ENCODE measurements at regions not wholly inside any gene's neighbourhood (a gene's known extent, or its start where the extent isn't known, plus 50 kb on each side); places are given as distances from the start of the nearest gene placed in this dataset.

- no peaks in the 10 kb centered on the region for H3K27me3 ChIP-seq (ENCODE audit: control insufficient read depth, insufficient read depth, low read length)
- H3K9me3 ChIP-seq (replicated peaks; ENCODE audit: low read length), result no peaks in the 10 kb centered on the region
- no peak overlapping the region for H3K9ac ChIP-seq (ENCODE audit: low read depth, low read length)
- no peak overlapping the region for H3K4me2 ChIP-seq (ENCODE audit: low read length)
- no peak overlapping the region for H3K4me3 ChIP-seq (ENCODE audit: low read length)
- H3K4me1 ChIP-seq (ENCODE audit: control insufficient read depth, insufficient read depth, low read length), result peaks cover 3% of the 10 kb centered on the region
- H3K36me3 ChIP-seq (ENCODE audit: insufficient read depth, low read length), result no peaks in the 10 kb centered on the region
These were observed 87.8 kb upstream of the EEA1 start for GRCh38 chr12:93016752-93017350.

GRCh38 chr12:93018610-93019009, 89.5 kb upstream of the EEA1 start:
- Histone ChIP-seq H3K4me1 (ENCODE audit: control insufficient read depth, insufficient read depth, low read length) (peaks cover 7% of the 10 kb centered on the region), H3K27me3 (ENCODE audit: control insufficient read depth, insufficient read depth, low read length) (no peaks in the 10 kb centered on the region), H3K36me3 (ENCODE audit: insufficient read depth, low read length) (no peaks in the 10 kb centered on the region), H3K4me3 (ENCODE audit: low read length) (no peak overlapping the region), H3K9ac (ENCODE audit: low read depth, low read length) (no peak overlapping the region), H3K4me2 (ENCODE audit: low read length) (no peak overlapping the region), H3K9me3 (replicated peaks; ENCODE audit: low read length) (no peaks in the 10 kb centered on the region)

GRCh38 chr12:93019212-93019927, 90.3 kb upstream of the EEA1 start:
- peaks cover 7% of the 10 kb centered on the region for H3K4me1 ChIP-seq (ENCODE audit: control insufficient read depth, insufficient read depth, low read length)
- no peaks in the 10 kb centered on the region for H3K9me3 ChIP-seq (replicated peaks; ENCODE audit: low read length)
- no peaks in the 10 kb centered on the region for H3K36me3 ChIP-seq (ENCODE audit: insufficient read depth, low read length)
- H3K27me3 ChIP-seq (ENCODE audit: control insufficient read depth, insufficient read depth, low read length), result no peaks in the 10 kb centered on the region
- no peak overlapping the region for H3K4me3 ChIP-seq (ENCODE audit: low read length)
- H3K4me2 ChIP-seq (ENCODE audit: low read length), result no peak overlapping the region
- no peak overlapping the region for H3K9ac ChIP-seq (ENCODE audit: low read depth, low read length)

- H3K27me3 ChIP-seq (ENCODE audit: control insufficient read depth, insufficient read depth, low read length), result no peaks in the 10 kb centered on the region
- no peak overlapping the region for H3K9ac ChIP-seq (ENCODE audit: low read depth, low read length)
- no peaks in the 10 kb centered on the region for H3K9me3 ChIP-seq (replicated peaks; ENCODE audit: low read length)
- no peak overlapping the region for H3K4me3 ChIP-seq (ENCODE audit: low read length)
- no peaks in the 10 kb centered on the region for H3K36me3 ChIP-seq (ENCODE audit: insufficient read depth, low read length)
- H3K4me2 ChIP-seq (ENCODE audit: low read length), result no peak overlapping the region
- peaks cover 7% of the 10 kb centered on the region for H3K4me1 ChIP-seq (ENCODE audit: control insufficient read depth, insufficient read depth, low read length)
These were observed 91.0 kb upstream of the EEA1 start for GRCh38 chr12:93019975-93020630.

- Histone ChIP-seq H3K4me1 (ENCODE audit: control insufficient read depth, insufficient read depth, low read length) (peaks cover 5% of the 10 kb centered on the region), H3K4me2 (ENCODE audit: low read length) (no peak overlapping the region), H3K36me3 (ENCODE audit: insufficient read depth, low read length) (no peaks in the 10 kb centered on the region), H3K27me3 (ENCODE audit: control insufficient read depth, insufficient read depth, low read length) (no peaks in the 10 kb centered on the region), H3K4me3 (ENCODE audit: low read length) (no peak overlapping the region), H3K9ac (ENCODE audit: low read depth, low read length) (no peak overlapping the region), H3K9me3 (replicated peaks; ENCODE audit: low read length) (no peaks in the 10 kb centered on the region)
These were observed 91.8 kb upstream of the EEA1 start for GRCh38 chr12:93020631-93021597.

- no peak overlapping the region for H3K9ac ChIP-seq (ENCODE audit: low read depth, low read length)
- no peaks in the 10 kb centered on the region for H3K27me3 ChIP-seq (ENCODE audit: control insufficient read depth, insufficient read depth, low read length)
- peaks cover 3% of the 10 kb centered on the region for H3K4me1 ChIP-seq (ENCODE audit: control insufficient read depth, insufficient read depth, low read length)
- no peaks in the 10 kb centered on the region for H3K9me3 ChIP-seq (replicated peaks; ENCODE audit: low read length)
- no peak overlapping the region for H3K4me2 ChIP-seq (ENCODE audit: low read length)
- no peaks in the 10 kb centered on the region for H3K36me3 ChIP-seq (ENCODE audit: insufficient read depth, low read length)
- H3K4me3 ChIP-seq (ENCODE audit: low read length), result no peak overlapping the region
These were observed 93.7 kb upstream of the EEA1 start for GRCh38 chr12:93022603-93023340.

- Histone ChIP-seq H3K4me2 (ENCODE audit: low read length) (no peak overlapping the region), H3K9me3 (replicated peaks; ENCODE audit: low read length) (no peaks in the 10 kb centered on the region), H3K4me3 (ENCODE audit: low read length) (no peak overlapping the region), H3K27me3 (ENCODE audit: control insufficient read depth, insufficient read depth, low read length) (no peaks in the 10 kb centered on the region), H3K36me3 (ENCODE audit: insufficient read depth, low read length) (no peaks in the 10 kb centered on the region), H3K4me1 (ENCODE audit: control insufficient read depth, insufficient read depth, low read length) (peaks cover 3% of the 10 kb centered on the region), H3K9ac (ENCODE audit: low read depth, low read length) (no peak overlapping the region)
These were observed 96.3 kb upstream of the EEA1 start for GRCh38 chr12:93025145-93026103.

GRCh38 chr12:93027041-93027440, 97.9 kb upstream of the EEA1 start:
- Histone ChIP-seq H3K27me3 (ENCODE audit: control insufficient read depth, insufficient read depth, low read length) (no peaks in the 10 kb centered on the region), H3K9ac (ENCODE audit: low read depth, low read length) (no peak overlapping the region), H3K4me3 (ENCODE audit: low read length) (no peak overlapping the region), H3K4me2 (ENCODE audit: low read length) (no peak overlapping the region), H3K4me1 (ENCODE audit: control insufficient read depth, insufficient read depth, low read length) (peaks cover 3% of the 10 kb centered on the region), H3K9me3 (replicated peaks; ENCODE audit: low read length) (no peaks in the 10 kb centered on the region), H3K36me3 (ENCODE audit: insufficient read depth, low read length) (no peaks in the 10 kb centered on the region)

GRCh38 chr12:93029091-93029490, 100.0 kb upstream of the EEA1 start:
- no peak overlapping the region for H3K4me3 ChIP-seq (ENCODE audit: low read length)
- no peak overlapping the region for H3K4me2 ChIP-seq (ENCODE audit: low read length)
- H3K27me3 ChIP-seq (ENCODE audit: control insufficient read depth, insufficient read depth, low read length), result peaks cover under 1% of the 10 kb centered on the region
- H3K9ac ChIP-seq (ENCODE audit: low read depth, low read length), result no peak overlapping the region
- no peaks in the 10 kb centered on the region for H3K36me3 ChIP-seq (ENCODE audit: insufficient read depth, low read length)
- H3K4me1 ChIP-seq (ENCODE audit: control insufficient read depth, insufficient read depth, low read length), result no peaks in the 10 kb centered on the region
- H3K9me3 ChIP-seq (replicated peaks; ENCODE audit: low read length), result no peaks in the 10 kb centered on the region

GRCh38 chr12:93031028-93031427, 101.9 kb upstream of the EEA1 start:
- H3K27me3 ChIP-seq (ENCODE audit: control insufficient read depth, insufficient read depth, low read length), result peaks cover 12% of the 10 kb centered on the region
- no peaks in the 10 kb centered on the region for H3K4me1 ChIP-seq (ENCODE audit: control insufficient read depth, insufficient read depth, low read length)
- H3K4me2 ChIP-seq (ENCODE audit: low read length), result no peak overlapping the region
- no peaks in the 10 kb centered on the region for H3K9me3 ChIP-seq (replicated peaks; ENCODE audit: low read length)
- H3K4me3 ChIP-seq (ENCODE audit: low read length), result no peak overlapping the region
- no peak overlapping the region for H3K9ac ChIP-seq (ENCODE audit: low read depth, low read length)
- H3K36me3 ChIP-seq (ENCODE audit: insufficient read depth, low read length), result no peaks in the 10 kb centered on the region
